Chondrocyte (in vitro differentiated cells): ENCODE measurements at regions not wholly inside any gene's neighbourhood (a gene's known extent, or its start where the extent isn't known, plus 50 kb on each side); places are given as distances from the start of the nearest gene placed in this dataset.

Experiments
- DNase-seq: peaks from one replicate; pipeline ENCODE4 v3.0.0; 2021; ENCODE audit warnings: mixed read lengths, low spot score
- H3K27ac Mint-ChIP-seq: one replicate; pipeline ENCODE4 v1.8.0; 2021; ENCODE audit warnings: mild to moderate bottlenecking, moderate library complexity, mixed read lengths; ENCODE audit not compliant: unreplicated experiment
- H3K27me3 Mint-ChIP-seq: 2 replicates; pipeline ENCODE4 v1.8.0; 2021; ENCODE audit warnings: low read depth, mixed read lengths
- H3K36me3 Mint-ChIP-seq: 2 replicates; pipeline ENCODE4 v1.8.0; 2021; ENCODE audit warnings: low read depth, mixed read lengths
- H3K4me1 Mint-ChIP-seq: 2 replicates; pipeline ENCODE4 v1.8.0; 2021; ENCODE audit warnings: low read depth, mild to moderate bottlenecking, mixed read lengths
- H3K4me3 Mint-ChIP-seq: one replicate; pipeline ENCODE4 v1.8.0; 2021; ENCODE audit warnings: mild to moderate bottlenecking, moderate library complexity, mixed read lengths; ENCODE audit not compliant: unreplicated experiment
- H3K9me3 Mint-ChIP-seq: 2 replicates; pipeline ENCODE4 v1.8.0; 2021; ENCODE audit warnings: low read depth, mixed read lengths
- TF ChIP-seq, protein P1 (sequence below): fragments of 200-600 bp; sonication (generic); IDR thresholded peaks from 2 replicates; pipeline ENCODE4 v1.5.0; 2021; ENCODE audit warnings: antibody characterized with exemption, mild to moderate bottlenecking, moderate library complexity

DNA sequence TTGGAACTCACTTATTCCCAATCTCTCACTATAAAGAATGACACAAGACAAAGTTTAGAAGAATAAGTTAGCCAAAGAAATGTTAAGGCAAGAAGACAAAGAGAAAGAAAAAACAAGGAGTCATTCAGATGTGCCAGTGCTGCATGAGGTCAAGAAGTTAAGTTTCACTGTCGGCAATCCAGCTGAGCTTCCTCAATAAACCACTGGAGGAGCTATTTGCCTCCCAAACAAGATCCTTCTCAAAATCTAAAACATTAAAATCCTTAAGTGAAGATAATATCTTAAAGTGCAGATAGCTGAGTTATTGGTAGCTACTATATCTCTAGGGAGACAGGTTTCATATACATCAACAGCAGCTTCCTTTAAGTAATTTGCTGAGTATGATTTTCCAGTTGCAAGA is 512.3 kb downstream of the HDGFL1 start:
- Mint-ChIP-seq H3K36me3 (no peaks in the 10 kb centered on the region), H3K27ac (no peak overlapping the region), H3K4me3 (no peak overlapping the region), H3K4me1 (no peaks in the 10 kb centered on the region), H3K27me3 (no peaks in the 10 kb centered on the region), H3K9me3 (no peaks in the 10 kb centered on the region)
- TF ChIP-seq, protein P1, sequence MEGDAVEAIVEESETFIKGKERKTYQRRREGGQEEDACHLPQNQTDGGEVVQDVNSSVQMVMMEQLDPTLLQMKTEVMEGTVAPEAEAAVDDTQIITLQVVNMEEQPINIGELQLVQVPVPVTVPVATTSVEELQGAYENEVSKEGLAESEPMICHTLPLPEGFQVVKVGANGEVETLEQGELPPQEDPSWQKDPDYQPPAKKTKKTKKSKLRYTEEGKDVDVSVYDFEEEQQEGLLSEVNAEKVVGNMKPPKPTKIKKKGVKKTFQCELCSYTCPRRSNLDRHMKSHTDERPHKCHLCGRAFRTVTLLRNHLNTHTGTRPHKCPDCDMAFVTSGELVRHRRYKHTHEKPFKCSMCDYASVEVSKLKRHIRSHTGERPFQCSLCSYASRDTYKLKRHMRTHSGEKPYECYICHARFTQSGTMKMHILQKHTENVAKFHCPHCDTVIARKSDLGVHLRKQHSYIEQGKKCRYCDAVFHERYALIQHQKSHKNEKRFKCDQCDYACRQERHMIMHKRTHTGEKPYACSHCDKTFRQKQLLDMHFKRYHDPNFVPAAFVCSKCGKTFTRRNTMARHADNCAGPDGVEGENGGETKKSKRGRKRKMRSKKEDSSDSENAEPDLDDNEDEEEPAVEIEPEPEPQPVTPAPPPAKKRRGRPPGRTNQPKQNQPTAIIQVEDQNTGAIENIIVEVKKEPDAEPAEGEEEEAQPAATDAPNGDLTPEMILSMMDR: peak; percentile 59
- DNase-seq: no peak

DNA sequence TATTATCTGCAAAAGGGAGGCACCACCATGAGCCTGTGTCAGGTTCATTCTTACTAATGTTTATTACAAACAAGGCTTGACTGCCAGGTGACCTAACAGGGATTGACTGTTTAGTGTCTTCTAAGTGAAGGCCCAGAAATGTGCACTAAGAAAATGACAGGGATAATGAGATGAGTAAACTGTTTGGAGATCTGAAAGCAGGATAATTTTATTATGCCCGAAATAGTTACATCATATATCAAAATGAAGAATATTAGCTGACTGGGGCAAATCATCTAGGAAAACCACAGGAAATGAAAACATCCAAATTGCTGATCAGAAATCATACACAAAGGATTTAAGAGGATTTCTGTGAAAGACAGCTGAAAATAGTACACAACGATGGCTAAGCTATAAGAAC is 516.7 kb downstream of the HDGFL1 start:
- H3K27me3 Mint-ChIP-seq: no peaks in the 10 kb centered on the region
- H3K27ac Mint-ChIP-seq: no peak overlapping the region
- H3K4me3 Mint-ChIP-seq: no peak overlapping the region
- peaks cover 2% of the 10 kb centered on the region for H3K4me1 Mint-ChIP-seq
- no peaks in the 10 kb centered on the region for H3K9me3 Mint-ChIP-seq
- no peak for DNase-seq
- TF ChIP-seq, protein P1: no peak
- no peaks in the 10 kb centered on the region for H3K36me3 Mint-ChIP-seq

DNA sequence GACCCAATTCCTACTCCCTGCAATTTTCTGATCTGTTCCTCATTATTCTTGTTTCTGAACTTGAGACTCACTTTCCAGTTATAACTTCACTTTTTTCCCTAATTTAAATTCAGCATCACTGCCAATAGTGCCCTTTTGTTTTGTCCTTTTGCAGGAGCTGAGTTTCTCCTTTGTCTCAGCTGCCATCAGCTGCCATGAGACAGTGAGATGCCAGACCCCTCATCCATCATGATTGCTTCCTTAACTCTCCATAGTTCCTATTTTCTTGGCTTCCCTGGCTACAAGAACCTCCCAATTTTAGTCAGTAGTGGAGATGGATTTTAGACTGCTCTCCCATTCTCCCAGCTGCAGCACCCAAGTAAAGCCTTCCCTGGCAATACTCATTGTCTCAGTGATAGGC is 518.1 kb downstream of the HDGFL1 start:
- no peak overlapping the region for H3K27ac Mint-ChIP-seq
- H3K9me3 Mint-ChIP-seq: no peaks in the 10 kb centered on the region
- peaks cover 2% of the 10 kb centered on the region for H3K36me3 Mint-ChIP-seq
- H3K4me1 Mint-ChIP-seq: peaks cover 2% of the 10 kb centered on the region
- no peak for DNase-seq
- TF ChIP-seq, protein P1: no peak
- no peak overlapping the region for H3K4me3 Mint-ChIP-seq
- no peaks in the 10 kb centered on the region for H3K27me3 Mint-ChIP-seq

DNA sequence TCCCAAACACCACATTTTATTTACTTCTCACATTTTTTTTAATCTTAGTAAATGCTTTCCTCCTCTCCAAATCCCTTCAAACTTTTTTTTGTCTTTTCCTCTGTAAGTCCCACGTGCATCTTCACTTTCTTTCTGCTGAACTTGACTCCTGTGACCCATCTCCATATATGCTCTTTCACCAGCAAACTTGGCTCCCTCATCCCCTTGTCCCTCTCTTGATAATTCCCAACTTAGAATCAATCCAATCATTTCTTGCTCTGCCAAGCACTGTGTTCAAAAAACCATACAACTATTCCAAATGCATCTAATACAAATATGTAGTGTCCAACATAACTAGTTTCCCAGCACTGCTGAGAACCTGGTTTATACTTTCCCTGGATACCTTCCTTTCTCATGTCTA is 519.4 kb downstream of the HDGFL1 start:
- Mint-ChIP-seq H3K4me3 (no peak overlapping the region), H3K4me1 (peaks cover 2% of the 10 kb centered on the region), H3K27ac (no peak overlapping the region), H3K9me3 (no peaks in the 10 kb centered on the region), H3K27me3 (no peaks in the 10 kb centered on the region), H3K36me3 (peaks cover 2% of the 10 kb centered on the region)
- TF ChIP-seq, protein P1: no peak
- DNase-seq: no peak

DNA sequence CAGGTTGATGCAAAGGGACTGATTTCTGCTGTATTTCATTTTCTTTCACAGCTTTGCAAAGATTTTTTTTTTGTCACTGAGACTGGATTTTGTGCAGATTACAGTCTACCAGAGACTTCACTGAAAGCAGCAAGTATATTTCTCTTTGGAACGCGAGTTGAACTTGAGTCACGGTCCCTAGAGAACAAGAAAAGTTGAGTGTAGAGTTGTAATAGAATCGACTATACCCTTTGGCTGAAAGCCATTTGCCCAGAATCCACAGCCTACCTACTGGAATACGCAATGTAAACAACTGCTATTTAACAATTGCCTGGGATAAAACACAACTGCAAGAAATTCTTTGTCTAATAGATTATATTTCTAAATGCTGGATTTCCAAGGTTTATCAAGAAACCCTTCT is 520.6 kb downstream of the HDGFL1 start:
- Mint-ChIP-seq H3K27me3 (no peaks in the 10 kb centered on the region), H3K4me3 (no peak overlapping the region), H3K27ac (no peak overlapping the region), H3K4me1 (peaks cover 2% of the 10 kb centered on the region), H3K36me3 (peaks cover 2% of the 10 kb centered on the region), H3K9me3 (no peaks in the 10 kb centered on the region)
- no peak for DNase-seq
- TF ChIP-seq, protein P1: no peak
